ENCODE measurements at regions not wholly inside any gene's neighbourhood (a gene's known extent, or its start where the extent isn't known, plus 50 kb on each side); places are given as distances from the start of the nearest gene placed in this dataset.

DNA sequence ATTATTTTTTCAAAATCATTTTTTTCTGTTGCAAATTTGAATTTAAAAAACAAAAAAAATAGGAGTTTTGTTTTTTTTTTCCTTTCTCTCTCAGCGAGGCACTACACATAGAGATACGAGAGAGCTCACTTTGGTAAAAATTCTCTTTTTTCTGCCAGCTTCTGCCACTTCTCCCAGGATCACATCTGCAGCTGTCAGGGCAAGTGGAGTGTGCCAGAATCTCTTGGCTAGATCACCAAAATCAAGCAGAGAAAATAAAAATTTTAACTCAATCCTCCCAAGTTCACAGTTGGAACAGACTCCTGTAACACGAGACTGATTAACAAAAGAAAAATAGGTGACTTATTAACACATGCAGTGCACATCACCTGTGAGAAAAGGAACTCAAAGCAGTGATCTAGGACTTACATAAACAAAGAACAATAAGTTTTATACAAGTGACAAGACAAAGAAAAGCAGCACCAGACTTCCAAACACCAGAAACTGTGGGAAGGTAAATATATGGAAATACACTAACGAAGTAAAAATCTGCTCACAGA, 213.2 kb upstream of the ZFP42 start:
- DNase-seq (ENCODE audit: low spot score): no peak

DNA sequence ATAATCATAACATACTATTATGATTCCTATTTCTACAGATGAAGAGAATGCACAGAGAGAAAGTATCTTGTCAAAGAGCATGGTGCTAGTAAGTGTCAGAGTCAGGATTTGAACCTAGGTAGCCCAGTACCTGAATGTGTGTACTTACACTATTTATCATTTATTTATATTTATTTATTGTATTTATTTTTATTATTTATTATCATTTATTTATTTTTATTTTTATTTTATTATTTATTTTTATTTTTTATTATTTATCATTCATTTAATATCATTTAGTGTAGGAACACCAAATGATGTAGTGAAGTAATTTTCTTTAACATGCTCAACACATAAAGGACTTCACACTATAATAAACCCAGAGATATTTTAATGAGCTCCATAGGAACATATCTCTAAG, 209.4 kb upstream of the ZFP42 start:
- no peak for DNase-seq (ENCODE audit: low spot score)

DNA sequence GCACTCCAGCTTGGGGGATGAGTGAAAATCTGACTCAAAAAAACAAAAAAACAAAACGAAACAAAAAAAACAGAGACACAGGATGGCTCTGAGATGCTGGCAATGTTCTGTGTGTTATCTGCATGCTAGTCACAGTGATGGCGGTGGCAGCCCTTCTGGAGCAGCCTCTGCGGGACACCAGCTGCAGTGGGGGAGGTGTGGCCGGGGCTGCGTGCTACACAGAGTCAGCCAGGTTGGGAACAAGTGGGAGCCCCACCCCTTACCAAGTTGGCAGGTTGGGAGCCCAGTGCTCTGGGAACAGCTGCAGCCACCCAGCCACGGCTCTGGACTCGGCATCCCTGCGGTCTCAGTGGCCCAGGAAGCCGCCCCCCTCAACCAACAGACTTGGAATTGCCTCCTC, 206.5 kb upstream of the ZFP42 start:
- DNase-seq (ENCODE audit: low spot score): no peak

DNA sequence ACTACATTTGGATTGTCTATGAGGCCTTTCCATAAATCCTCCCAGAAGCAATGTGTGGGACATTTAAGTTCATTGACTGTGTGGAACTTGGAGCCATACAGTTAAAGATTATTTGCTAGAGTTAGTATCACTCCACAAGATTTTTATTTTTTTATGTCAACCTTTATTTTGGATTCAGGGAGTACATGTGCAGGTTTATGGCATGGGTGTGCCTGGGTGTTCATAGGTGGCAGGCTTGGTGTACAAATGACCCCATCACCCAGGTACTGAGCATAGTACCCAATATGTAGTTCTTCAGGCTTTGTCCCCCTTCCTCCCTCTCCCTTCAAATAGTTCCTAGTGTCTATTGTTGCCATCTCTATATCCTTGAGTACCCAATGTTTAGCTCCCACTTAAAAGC, 199.8 kb upstream of the ZFP42 start:
- DNase-seq (ENCODE audit: low spot score): no peak

DNA sequence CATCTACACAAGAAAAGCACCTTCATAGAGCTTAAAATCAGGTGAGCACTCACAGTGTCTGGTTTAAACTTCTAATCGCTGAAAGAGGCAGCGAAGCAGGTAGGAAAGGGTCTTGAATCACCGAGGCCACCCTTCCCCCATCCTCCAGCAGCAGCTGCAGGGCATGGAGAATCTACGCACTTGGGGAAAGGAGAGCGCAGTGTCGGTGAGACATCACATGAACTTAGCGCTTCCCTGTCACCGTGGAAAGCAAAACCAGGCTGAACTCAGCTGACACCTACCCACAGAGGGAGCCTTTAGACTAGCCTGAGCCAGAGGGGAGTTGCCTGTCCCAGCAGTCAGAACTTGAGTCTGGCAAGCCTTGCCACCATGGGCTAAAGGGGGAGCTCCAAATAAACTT, 197.2 kb upstream of the ZFP42 start:
- DNase-seq (ENCODE audit: low spot score): no peak

DNA sequence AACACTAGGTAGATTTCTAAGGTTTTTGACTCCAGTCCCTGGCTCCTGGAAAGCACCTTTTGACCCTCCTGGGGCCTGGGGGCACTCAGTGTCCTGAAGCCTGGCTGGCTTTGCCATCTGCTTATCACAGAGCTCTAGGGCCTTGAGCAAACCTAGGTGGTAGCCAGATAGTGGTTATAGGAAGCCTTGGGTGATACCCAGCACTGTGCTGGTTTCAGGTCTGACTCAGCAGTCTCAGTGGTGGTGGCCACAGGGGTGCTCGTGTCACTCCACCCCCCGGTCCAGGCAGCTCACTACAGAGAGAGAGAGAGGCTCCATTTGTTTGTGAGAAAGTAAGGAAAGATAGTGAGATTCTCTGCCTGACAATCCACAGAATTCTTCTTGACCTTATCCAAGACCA, 195.8 kb upstream of the ZFP42 start:
- DNase-seq (ENCODE audit: low spot score): no peak

DNA sequence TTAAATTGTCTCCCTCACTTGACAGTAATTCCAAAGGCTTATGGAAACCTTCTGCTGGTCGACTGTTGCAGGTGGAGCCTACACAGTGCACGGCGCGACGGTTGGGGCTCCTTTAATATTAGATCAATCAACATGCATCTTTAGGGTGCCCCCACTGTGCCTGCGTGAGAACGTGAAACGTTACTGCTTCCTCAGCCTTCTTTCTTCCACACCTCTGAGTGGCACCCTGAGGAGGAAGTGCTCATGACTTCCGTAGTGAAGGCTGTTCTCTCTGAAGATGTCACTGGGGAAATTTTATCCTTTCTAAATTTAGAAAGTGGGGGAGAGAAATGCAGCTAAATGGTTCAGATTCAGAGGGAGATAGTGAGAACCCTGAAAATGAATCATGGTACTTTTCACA, 184.0 kb upstream of the ZFP42 start:
- no peak for DNase-seq (ENCODE audit: low spot score)

DNA sequence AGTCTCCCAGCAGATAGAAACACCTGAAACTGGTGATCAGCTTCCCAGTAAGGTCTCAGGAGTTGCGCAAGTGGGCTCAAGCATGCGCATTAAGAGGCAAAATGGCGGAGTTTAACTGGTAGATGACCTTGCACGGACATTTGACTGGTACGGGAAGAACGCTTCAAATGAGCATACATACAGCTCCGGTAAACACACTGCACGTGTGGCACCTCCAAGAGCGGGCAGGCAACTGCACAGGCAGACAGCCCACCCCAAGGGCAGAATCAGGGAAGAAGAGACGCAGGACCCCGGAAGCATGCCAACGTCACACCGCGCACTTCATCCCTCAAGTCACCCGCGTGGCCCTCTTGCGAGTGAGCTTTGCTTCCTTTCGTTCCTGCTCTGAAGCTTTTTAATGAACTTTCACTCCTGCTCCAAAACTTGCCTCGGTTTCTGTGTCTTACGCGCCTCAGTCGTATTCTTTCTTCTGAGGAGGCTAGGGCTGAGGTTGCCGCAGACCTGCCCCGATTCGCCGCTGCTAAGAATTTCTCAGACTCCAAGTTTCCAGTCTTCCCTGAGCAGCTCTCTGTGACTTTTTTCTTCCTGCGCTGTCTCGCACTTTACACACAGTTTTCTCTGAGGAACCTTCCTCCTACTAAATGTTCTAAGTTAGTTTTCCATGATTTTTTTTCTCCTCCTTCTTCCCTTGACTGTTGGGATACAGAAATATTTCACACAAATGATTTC, 180.7 kb upstream of the ZFP42 start:
- no peak for DNase-seq (ENCODE audit: low spot score)

DNA sequence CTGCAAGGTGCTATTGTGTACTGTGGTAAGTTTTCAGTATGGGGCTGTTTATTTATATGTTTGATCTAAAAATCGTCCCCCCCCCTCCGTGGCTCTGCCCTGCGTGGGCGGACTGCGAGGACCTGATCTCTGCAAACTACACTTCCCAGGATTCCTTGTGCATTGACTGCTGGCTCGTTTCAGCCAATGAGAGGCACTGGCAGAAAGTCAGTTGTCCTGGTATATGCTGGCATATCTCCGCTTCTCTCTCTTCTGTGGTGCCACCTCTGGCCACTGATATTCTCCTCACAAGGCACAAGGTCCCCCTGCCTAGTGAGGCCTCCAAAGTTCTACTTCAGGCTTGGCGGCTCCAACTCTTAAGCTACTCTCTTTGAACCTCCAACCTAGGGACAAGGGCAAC, 168.8 kb upstream of the ZFP42 start:
- DNase-seq (ENCODE audit: low spot score): no peak

DNA sequence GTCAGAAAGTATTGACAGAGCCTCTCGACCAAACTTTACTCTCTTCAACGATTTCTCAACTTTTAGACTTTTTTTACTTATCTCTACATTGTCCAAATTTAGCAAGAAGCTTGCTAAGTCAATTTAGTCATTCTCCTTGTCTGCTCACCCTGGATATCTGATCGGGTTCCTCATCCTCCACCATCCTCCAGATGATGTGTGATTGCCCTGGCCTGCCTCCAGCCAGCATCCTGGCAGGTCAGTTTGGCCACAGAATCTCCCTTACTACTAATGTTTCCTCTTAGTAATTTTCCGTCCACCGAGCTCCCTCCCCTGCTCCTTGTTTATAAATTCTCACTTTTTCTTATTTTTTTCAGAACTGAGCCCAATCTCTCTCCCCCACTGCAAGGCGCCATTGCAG, 167.9 kb upstream of the ZFP42 start:
- no peak for DNase-seq (ENCODE audit: low spot score)

DNA sequence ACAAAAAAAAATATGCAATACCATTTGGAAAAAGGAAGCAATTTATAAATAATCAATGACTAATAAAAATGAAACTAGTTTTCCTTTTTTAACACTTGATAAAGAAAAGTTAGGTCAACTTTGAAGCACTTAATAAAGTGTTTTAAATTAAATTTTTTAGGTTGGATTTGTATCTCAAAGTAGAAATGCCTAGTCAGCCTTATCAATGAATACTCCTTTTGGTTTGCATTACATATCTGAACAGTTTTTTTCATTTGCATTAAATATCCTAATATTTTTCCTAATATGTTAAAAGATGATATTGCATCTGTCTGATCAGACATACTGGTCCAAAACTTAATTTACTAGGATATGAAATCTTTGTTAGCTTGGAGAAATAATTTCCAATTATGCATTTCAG, 155.8 kb upstream of the ZFP42 start:
- no peak for DNase-seq (ENCODE audit: low spot score)

DNA sequence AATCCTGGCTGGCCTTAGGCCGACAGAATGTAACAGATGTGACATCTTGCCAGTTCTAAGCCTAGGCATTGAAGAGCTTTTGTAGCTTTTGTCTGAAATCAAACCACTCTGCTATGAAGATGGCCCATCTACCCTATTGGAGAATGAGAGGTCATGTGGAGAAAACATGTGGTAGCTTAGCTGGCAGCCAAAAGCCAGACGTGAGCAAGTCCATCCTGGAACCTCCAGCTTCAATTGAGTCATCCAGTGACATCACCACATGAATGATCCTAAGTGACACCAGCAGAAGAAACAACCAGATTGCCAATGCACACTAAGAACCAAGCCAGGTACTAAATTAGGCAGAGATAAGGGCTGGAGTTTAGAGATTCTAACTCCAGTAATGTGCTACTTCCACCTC, 154.8 kb upstream of the ZFP42 start:
- DNase-seq (ENCODE audit: low spot score): no peak

DNA sequence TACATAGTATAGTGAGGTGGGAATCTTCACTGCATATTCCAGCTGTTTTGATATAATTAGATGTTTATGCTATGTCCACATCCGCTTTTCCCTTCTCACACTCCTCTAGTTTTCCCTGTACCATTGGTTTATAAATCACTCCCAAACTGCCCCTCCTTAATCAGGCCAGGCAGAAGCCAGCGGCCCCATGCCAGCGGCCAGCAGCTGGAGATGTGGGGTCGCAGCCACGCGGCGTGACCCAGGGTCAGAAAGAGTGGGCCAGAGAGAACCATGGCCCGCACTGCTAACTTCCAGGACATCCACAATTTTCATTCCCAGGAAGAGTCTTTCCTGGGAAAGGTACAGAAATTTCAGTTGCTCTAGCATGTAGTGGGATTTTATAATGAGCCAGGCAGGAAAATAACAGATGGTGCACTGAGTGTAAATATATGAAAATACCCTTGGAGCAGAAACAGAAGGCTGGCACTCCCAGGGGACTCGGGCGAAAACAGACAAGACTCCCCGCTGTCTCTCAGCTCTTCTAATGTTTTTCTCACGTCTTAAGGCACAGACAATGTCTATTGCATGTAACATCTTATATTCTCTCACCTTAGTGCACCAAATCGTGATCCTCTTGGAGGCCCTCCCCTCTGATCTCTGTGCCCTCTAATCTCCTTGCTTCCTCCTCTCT, 145.9 kb upstream of the ZFP42 start:
- DNase-seq (ENCODE audit: low spot score): no peak

DNA sequence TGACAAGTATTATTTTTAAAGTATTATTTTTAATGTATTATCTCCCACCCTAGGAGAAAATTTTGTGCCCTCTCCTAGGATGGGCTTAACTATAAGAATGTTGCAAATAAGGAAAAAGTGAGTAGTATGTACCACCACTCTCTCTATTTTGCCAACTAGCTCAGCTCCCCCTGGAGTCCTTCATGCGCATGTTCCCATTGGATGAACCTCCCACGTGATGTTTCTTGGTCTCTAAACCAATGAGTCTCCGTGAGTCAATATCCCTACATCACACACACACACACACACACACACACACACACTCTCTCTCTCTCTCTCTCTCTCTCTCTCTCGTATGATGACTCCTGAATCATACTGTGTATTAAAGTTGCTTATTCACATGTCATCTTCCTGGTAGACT, 129.7 kb upstream of the ZFP42 start:
- DNase-seq (ENCODE audit: low spot score): no peak

DNA sequence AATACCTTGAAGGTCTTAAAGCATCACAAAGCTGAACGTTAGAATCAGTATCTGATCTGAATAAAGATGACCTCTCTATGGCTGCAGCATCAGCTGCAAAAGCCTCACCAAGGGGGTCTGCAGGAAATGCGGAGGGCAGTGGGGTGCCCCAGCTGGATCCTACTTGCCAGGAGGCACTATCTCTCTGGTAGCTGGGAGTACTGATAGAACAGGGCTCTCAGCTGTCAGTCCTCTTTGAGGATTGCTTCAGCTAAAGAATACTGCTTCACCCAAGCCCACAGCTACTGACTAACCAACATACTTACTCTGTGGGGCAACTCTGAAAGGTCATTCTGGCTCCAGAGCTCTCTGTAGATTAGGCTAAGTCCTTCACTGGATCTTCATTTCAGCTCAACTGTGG, 112.5 kb upstream of the ZFP42 start:
- DNase-seq (ENCODE audit: low spot score): no peak

DNA sequence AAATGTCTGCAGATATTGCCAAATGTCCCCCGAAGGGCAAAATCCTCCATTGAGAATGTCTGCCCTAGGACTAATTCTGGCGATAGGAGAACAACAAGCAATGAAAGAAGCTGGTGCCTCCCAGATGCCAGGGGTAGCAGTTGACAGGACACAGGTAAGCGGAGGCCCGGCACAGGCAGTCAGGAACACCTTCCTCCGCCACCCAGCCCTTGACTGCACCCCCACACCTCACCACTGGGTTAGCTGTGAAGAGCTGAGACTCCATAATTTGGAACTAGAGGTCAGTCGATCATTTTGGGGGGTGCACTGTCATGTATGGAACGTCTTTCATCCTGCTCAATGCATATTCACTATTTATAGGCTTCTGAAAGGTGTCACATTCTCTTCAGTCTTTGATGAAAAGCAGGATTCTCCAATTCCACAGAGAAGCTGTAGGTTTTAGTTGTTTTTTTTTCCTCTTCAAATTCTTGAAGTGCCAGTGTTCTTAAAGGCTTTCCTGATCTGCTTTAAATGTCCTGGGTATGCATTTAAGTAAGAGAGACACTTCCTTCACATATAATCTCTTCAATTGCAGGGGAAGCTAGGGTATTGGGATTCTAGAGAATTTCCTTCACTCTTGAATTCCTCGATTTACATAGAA, 111.6 kb upstream of the ZFP42 start:
- DNase-seq (ENCODE audit: low spot score): no peak

DNA sequence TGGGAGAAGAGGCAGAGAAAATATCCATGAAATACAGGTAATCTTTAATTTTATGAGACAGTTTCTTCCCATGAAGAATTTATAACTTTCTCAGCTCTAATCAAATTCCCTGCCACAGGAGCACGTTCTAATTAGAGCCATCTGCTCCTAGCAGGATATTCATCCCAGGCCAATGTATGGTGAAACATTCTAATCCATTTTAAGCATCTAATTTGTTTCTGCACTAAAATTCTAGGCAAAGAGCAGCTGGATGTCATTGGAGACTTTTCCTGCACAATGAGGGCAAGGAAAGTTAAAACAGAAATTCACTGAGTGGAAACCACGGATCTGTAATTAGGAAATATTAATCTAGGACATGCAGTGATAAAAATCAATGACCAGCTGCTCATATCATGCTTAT, 107.7 kb upstream of the ZFP42 start:
- DNase-seq (ENCODE audit: low spot score): no peak

DNA sequence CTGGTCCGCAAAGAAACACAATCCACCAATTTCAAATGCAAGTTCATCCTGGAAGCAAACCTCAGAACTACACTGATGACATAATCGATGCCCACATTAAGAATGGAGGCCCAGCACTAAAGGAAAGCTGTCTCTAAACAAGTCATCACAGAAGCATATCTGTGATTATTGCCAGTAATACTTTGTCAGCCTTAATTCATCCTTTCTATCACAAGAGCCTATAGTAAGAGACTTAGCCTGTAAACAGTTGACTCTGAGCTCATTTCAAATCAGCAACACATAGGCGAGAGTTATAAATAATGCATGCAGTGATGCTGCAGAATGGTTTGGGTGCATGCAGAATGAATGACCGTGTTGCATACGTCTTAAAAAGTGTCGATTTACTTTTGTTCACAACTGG, 105.9 kb upstream of the ZFP42 start:
- DNase-seq (ENCODE audit: low spot score): no peak

DNA sequence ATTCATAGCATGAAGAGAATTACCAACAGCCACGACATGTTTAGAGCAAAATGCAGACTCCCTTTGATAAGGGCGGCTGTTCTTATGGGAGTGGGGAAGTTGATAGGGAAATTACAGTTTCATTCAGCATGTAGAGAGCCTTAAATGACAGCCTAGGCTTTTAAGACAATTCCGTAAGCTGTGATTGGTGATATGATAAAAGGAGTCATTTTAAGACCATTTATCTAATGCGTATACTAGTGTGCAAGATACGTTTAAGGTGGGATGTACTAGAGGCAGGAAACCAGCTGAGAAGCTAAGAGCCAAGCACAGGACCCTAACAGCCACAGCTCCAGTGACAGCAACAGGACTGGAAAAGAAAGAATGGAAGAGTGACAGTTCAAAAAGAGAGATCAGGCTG, 102.2 kb upstream of the ZFP42 start:
- DNase-seq (ENCODE audit: low spot score): no peak

DNA sequence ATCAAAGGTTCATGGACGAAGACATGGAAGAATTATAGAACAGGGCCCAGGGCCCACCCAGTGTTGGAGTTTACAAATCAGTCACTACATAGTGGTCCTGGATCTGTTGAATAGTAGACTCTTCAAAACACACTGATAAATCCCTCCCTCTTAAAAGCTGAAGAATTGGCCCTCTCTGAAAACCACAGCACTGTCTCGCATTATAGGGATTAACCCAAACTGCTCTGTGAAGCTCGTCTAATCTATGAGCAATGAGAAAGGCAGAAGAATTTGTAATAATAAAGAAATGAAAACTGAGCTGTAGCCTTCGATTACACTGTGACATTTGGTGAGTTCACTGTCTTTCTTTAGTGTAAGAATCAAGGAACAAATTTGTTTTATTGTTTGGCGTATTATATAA, 92.5 kb upstream of the ZFP42 start:
- no peak for DNase-seq (ENCODE audit: low spot score)

DNA sequence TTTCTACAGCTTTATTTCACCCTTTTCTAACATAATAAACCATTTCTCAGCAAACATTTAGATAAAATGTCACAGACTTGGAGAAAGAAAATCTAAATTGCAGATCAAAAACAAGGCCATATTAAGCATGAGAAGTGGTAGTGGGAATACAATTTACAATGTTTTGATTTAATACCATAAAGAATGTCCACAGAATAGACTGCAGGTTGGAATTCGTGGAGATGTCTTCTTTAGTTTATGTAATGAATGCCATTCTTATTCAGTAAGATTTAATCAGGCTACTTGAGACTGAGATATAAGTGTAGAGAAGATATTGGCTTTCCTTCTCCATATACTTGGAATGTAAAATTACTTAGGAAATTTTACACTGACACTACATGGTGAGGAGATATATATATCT, 91.9 kb upstream of the ZFP42 start:
- DNase-seq (ENCODE audit: low spot score): no peak

DNA sequence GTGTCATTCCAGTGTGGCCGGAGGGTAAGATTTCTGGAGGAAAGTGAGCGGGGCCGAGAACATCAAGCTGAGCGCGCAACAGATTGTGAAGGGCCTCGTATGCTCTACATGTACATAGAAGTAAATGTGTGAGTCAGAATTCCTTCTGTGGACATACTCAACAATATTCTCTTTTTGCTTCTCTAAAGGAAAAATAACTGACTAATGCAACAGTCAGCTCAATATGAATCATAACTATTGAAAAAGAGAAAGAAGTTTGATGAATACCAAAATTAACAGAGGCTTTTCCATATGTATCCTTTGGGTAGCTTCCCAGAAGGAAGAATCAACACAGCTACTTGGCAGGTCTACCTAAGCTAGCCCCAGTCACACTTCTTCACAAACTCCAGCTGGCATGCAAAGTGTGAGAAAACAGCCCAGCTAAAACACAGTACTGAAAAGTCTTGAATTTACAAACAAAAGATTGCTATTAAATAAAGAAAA, 87.5 kb upstream of the ZFP42 start:
- no peak for DNase-seq (ENCODE audit: low spot score)

DNA sequence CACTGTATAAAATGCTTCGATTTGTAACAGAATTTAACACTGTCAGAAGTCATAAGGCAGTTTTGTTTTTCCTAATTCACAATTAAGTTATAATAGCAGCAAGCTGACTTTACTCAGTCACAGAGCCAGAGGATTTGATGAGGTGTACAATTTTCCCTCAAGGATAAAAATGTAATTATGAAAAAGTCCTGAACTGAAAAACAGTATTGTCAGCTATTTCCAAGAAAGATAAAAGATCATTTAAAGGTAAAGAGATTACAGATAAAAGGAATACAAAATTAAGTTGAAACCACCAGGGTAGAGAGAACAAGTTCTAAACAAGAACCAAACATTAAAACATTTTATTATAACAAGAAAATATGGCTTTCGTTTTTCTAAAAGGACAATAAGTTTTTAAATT, 86.8 kb upstream of the ZFP42 start:
- DNase-seq (ENCODE audit: low spot score): no peak

Measured in CD4-positive, alpha-beta T cell treated with Interleukin-15 for 4 hours (primary cell).